ENCODE measurements at regions not wholly inside any gene's neighbourhood (a gene's known extent, or its start where the extent isn't known, plus 50 kb on each side); places are given as distances from the start of the nearest gene placed in this dataset.

DNA sequence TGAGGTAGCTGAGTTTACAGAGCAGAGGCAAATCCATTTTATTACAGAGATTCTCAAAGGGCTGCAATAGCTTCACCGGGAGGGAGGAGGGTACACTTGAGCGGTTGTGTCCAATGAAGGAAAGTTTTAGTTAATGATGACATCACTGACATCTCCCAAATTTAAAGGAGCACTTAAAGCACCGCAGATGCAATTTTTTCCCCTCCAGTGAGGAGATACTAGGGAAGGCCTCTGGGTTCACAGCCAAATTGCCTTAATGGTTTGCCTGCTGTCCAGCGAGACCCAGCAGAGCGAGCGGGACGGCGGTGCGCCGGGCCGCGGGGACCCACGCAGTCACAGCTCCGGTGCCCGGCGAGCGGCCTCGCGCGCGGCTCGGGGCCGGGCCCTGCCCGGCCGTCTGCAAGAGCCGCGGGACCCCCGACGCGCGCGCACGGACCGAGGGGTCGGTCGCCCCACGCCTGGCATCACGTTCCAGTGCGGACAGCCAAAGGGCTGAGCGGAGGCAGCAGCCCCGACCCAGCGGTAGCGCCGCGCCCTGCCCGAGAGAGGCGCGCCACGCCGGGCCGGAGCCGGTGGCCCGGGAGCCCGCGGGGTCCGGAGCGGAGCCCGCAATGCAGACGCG is 160.5 kb upstream of the CHRNA7 start:
- DNase-seq (ENCODE audit: insufficient read length, low spot score), result no peak
- TF ChIP-seq, protein P1, sequence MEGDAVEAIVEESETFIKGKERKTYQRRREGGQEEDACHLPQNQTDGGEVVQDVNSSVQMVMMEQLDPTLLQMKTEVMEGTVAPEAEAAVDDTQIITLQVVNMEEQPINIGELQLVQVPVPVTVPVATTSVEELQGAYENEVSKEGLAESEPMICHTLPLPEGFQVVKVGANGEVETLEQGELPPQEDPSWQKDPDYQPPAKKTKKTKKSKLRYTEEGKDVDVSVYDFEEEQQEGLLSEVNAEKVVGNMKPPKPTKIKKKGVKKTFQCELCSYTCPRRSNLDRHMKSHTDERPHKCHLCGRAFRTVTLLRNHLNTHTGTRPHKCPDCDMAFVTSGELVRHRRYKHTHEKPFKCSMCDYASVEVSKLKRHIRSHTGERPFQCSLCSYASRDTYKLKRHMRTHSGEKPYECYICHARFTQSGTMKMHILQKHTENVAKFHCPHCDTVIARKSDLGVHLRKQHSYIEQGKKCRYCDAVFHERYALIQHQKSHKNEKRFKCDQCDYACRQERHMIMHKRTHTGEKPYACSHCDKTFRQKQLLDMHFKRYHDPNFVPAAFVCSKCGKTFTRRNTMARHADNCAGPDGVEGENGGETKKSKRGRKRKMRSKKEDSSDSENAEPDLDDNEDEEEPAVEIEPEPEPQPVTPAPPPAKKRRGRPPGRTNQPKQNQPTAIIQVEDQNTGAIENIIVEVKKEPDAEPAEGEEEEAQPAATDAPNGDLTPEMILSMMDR (IDR thresholded peaks at IDR 0.05; ENCODE audit: insufficient read depth, missing control alignments), result no peak
- FAIRE-seq, result no peak

DNA sequence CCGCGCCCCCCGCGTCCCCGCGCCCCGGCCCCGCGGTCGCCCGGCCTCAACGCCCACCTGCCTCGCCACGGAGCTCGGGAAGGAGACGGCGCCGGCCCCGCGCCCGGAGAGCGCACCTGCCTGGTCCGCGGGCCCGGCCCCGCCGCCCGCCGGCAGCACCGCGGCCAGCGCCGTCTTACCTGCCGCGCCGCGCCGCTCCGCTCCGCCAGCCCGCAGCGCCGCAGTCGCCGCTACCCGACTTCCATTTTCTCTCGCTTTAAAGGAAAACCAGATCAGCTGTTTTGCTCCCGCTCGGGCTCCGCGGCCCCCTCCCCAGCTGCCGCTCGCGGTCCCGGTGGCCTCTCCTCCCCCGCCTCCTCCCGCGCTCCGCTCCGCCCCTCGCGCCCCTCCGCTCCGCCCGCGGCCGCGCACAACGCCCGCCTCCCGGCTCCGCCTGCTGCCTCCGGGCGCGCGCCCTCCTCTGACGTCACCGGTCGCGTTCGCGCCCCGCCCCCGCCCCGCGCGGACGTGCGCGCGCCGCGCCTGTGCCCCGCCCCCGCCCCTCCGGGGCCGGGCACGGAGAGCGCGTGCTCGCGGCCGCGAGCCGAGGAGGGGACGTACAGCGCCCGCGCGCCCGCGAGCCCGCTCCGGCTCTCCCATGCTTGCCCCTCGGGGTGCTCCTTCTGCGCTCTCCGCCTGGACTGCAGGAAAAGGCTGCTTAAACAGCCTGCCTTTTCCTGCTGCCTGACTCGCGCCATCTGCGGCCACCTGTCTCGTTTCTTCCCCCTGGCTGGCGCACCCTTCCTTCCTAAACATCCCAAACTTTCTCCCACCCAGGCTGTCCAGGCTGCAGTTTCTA is 159.8 kb upstream of the CHRNA7 start, which contains the start of gene OTUD7A:
OTUD7A (minus strand) TSS at position 346 of the 838 bp plus-strand sequence.
- FAIRE-seq (no peak), DNase-seq (ENCODE audit: insufficient read length, low spot score) (peak; percentile 45)
- TF ChIP-seq, protein P1 (IDR thresholded peaks at IDR 0.05; ENCODE audit: insufficient read depth, missing control alignments), result no peak

DNA sequence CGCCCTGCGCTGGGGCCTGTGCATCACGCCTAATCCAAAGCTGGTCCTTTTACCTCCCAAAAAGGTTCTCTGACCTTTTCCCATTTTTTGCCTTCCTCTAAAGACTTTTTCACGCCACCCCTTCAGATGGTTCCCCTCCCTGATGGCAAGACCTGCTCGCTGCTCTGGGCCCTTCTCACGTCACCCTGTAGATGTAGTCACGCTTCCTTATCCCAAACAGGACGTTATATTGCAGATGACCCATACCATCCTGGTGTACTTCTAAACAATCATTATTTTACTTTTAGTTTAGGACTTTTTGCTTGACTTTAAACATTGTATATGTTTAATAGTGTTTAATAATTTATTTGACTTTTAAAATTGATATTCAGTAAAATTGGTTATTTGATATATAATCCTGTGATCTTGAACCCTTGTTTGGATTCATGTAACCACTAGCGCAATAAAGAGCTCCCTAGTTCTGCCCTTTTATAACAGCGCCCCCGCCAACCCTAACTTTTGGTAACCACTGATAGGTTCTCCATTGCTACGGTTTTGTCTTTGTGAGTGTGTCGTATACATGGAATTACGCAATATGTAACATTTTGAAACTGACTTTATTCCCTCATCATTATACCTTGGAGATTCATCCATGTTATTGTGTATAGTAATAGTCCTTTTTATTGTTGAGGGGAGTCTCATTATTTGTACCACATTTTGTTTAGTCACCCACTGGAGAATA is 159.0 kb upstream of the CHRNA7 start:
- TF ChIP-seq, protein P1 (IDR thresholded peaks at IDR 0.05; ENCODE audit: insufficient read depth, missing control alignments), result no peak
- DNase-seq (ENCODE audit: insufficient read length, low spot score) (no peak), FAIRE-seq (no peak)

DNA sequence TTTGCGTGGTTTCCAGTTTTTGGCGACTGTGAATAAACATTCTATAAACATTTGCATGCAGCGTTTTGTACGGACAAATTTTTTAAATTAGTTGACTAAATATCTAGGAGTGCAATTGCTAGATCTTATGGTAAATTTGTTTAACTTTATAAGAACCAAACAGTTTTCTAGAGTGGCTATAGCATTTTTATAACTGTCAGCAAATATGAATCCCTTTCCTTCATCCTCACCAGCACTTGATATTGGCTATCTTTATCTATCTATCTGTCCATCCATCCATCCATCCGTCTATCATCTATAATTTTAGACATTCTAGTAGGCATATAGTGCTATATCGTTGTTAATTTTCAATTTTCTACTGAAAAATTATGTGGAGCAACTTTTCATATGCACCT is 158.4 kb upstream of the CHRNA7 start:
- FAIRE-seq, result no peak
- TF ChIP-seq, protein P1 (IDR thresholded peaks at IDR 0.05; ENCODE audit: insufficient read depth, missing control alignments), result no peak
- DNase-seq (ENCODE audit: insufficient read length, low spot score), result no peak

DNA sequence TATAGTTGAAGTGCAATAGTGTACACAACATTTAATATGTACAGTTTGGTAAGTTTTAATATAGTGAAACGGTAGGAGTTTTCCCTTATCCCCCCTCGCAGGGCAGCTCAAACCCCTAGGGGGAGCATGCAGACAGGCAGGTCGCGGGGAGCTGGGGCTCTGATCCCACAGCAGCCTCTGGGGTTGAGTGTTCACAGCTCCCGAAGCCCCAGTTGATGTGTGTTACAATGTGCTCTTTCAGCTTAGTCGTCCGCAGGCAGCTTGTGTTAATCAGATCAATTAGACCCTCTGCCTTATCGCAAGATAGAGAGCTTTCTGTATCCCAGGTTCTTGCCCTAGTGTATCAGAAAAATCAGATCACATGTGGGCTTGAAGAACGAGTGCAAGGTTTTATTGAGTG is 143.1 kb upstream of the CHRNA7 start:
- TF ChIP-seq, protein P1 (IDR thresholded peaks at IDR 0.05; ENCODE audit: insufficient read depth, missing control alignments), result no peak
- FAIRE-seq (no peak), DNase-seq (ENCODE audit: insufficient read length, low spot score) (no peak)

DNA sequence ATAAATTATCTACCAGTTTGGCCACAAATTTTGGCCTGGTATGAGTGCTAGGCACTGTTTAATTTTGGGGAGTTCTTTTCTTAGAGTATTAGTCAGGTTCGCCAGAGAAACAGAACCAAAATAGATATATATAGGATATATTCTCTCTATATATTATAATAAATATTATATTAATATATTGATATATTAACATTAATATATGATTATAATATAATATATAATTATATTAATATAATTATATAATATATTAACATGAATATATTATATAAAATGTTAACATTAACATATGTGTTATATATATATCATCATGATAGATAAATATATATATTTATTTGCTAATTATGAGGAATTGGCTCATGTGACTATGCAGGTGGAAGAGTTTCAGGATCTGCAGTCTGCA is 137.8 kb upstream of the CHRNA7 start:
- no peak for FAIRE-seq
- TF ChIP-seq, protein P1 (IDR thresholded peaks at IDR 0.05; ENCODE audit: insufficient read depth, missing control alignments), result no peak

More for the DNA sequence above, 137.8 kb upstream of the CHRNA7 start:
- DNase-seq (ENCODE audit: insufficient read length, low spot score), result no peak
